ENCODE measurements at regions not wholly inside any gene's neighbourhood (a gene's known extent, or its start where the extent isn't known, plus 50 kb on each side); places are given as distances from the start of the nearest gene placed in this dataset.

GRCh38 chr12:45658020-45658419 is 71.5 kb upstream of the ARID2 start:
- TF ChIP-seq SETDB1 (IDR thresholded peaks at IDR 0.05; ENCODE audit: insufficient read length, low read length) (no peak), REST (tag by site-specific recombination; IDR thresholded peaks at IDR 0.05) (no peak), CTCF (tag by site-specific recombination; IDR thresholded peaks at IDR 0.05) (no peak), MYNN (tag by site-specific recombination; IDR thresholded peaks at IDR 0.05; ENCODE audit: borderline replicate concordance) (no peak), ZNF140 (tag by site-specific recombination; IDR thresholded peaks at IDR 0.05) (no peak), ZNF24 (tag by site-specific recombination; IDR thresholded peaks at IDR 0.05) (no peak), ZBTB49 (tag by site-specific recombination; IDR thresholded peaks at IDR 0.05; ENCODE audit: low read depth) (no peak), YY1 (tag by site-specific recombination; IDR thresholded peaks at IDR 0.05) (no peak), ZNF639 (tag by site-specific recombination; IDR thresholded peaks at IDR 0.05) (no peak)

All from HEK293 (cell line).